Gastroesophageal sphincter (tissue), 3 donors: ENCODE measurements at regions not wholly inside any gene's neighbourhood (a gene's known extent, or its start where the extent isn't known, plus 50 kb on each side); places are given as distances from the start of the nearest gene placed in this dataset.

ENCODE experiments used
- CTCF ChIP-seq, 4 experiments: fragments of 200-600 bp in 2 of 4; fragments of 450-650 bp in 2 of 4; sonication (generic) in 1 of 4; IDR thresholded peaks; one replicate each; pipeline ENCODE4 v1.5.1; 2017 to 2019; ENCODE audit warnings: antibody characterized with exemption in 4 of 4, mild to moderate bottlenecking in 2 of 4, moderate library complexity in 2 of 4
- EP300 ChIP-seq: sonication (generic); formaldehyde crosslinking; IDR thresholded peaks from one replicate; pipeline ENCODE4 v1.6.1; 2017; ENCODE audit warnings: antibody characterized with exemption, mild to moderate bottlenecking
- POLR2A ChIP-seq, 2 donors: fragments of 450-650 bp; IDR thresholded peaks; one replicate each; pipeline ENCODE4 v1.6.1; 2017; ENCODE audit warnings: antibody characterized with exemption in 2 of 2, mild to moderate bottlenecking in 2 of 2, moderate library complexity in 1 of 2
- POLR2AphosphoS5 ChIP-seq: sonication (generic); formaldehyde crosslinking; IDR thresholded peaks from one replicate; pipeline ENCODE4 v1.6.1; 2017; ENCODE audit warnings: antibody characterized with exemption

- TF ChIP-seq EP300 (no peak), POLR2AphosphoS5 (no peak), CTCF (IDR thresholded peaks at IDR 0.05) (no peak), POLR2A (IDR thresholded peaks at IDR 0.05) (no peak)
These were observed 524.4 kb upstream of the RGMA start for GRCh38 chr15:93613386-93613785.
